ENCODE measurements at regions not wholly inside any gene's neighbourhood (a gene's known extent, or its start where the extent isn't known, plus 50 kb on each side); places are given as distances from the start of the nearest gene placed in this dataset.
"Not testable (repeated sequence)": the region's sequence is repeated elsewhere in the genome, so short reads cannot be mapped to it uniquely, and the experiment has no call there.

DNA sequence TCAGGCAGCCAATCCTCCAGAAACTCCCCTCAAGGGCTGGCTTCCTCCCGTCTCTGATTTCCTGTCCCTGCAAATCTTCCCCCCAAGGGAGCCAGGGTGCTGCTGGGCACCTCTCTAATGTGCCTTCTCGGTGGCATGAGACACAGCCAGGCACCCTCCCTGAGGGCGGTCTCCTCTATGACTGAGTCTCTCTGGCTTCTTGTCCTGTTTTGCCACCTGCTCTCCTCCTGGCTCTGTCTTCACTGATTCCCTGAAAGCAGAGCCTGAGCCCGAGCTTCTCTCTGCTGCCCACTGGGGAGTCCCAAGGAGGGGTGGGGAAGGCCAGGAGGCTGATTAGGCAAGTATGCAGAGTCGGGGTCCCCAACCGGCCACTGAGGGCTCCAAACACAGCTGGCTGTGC lies 60.4 kb upstream of the INSIG1 start:
- DNase-seq: no peak
- no peaks in the 10 kb centered on the region for H3K9me3 ChIP-seq (ENCODE audit: insufficient read depth, low read depth)
- TF ChIP-seq, protein P1, sequence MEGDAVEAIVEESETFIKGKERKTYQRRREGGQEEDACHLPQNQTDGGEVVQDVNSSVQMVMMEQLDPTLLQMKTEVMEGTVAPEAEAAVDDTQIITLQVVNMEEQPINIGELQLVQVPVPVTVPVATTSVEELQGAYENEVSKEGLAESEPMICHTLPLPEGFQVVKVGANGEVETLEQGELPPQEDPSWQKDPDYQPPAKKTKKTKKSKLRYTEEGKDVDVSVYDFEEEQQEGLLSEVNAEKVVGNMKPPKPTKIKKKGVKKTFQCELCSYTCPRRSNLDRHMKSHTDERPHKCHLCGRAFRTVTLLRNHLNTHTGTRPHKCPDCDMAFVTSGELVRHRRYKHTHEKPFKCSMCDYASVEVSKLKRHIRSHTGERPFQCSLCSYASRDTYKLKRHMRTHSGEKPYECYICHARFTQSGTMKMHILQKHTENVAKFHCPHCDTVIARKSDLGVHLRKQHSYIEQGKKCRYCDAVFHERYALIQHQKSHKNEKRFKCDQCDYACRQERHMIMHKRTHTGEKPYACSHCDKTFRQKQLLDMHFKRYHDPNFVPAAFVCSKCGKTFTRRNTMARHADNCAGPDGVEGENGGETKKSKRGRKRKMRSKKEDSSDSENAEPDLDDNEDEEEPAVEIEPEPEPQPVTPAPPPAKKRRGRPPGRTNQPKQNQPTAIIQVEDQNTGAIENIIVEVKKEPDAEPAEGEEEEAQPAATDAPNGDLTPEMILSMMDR (conservative IDR thresholded peaks at IDR 0.05): no peak
- TF ChIP-seq EZH2 (IDR thresholded peaks at IDR 0.05; ENCODE audit: low read depth): no peak
- no TSS peak for BruUV-seq (replicated peaks)
- no peak overlapping the region for H2AFZ ChIP-seq
- no peaks in the 10 kb centered on the region for H3K36me3 ChIP-seq (ENCODE audit: low read depth)
- H3F3A ChIP-seq (ENCODE audit: insufficient read depth, low read depth): peaks cover 13% of the 10 kb centered on the region
- H4K20me1 ChIP-seq (ENCODE audit: insufficient read depth): no peaks in the 10 kb centered on the region
- CTCF ChIA-PET: no interaction called here
- peaks cover 29% of the 10 kb centered on the region for H3K4me1 ChIP-seq (replicated peaks; ENCODE audit: insufficient read depth)
- H3K9me2 ChIP-seq (ENCODE audit: insufficient read depth): no peaks in the 10 kb centered on the region
- intact Hi-C loops (cut with micrococcal nuclease; ENCODE audit: unreplicated experiment): no loop called here
- no peak overlapping the region for H3K4me3 ChIP-seq
- no peaks in the 10 kb centered on the region for H3K79me2 ChIP-seq (ENCODE audit: low read depth)
- H3K27ac ChIP-seq: no peak overlapping the region
- H3K4me2 ChIP-seq: no peak overlapping the region
- POLR2A ChIA-PET (ENCODE audit: unreplicated experiment): no interaction called here
- 0 out of 2 replicates have a peak, but pooled peaks cover 1% of the 10 kb centered on the region for H3K27me3 ChIP-seq (ENCODE audit: insufficient read depth, low read depth)

DNA sequence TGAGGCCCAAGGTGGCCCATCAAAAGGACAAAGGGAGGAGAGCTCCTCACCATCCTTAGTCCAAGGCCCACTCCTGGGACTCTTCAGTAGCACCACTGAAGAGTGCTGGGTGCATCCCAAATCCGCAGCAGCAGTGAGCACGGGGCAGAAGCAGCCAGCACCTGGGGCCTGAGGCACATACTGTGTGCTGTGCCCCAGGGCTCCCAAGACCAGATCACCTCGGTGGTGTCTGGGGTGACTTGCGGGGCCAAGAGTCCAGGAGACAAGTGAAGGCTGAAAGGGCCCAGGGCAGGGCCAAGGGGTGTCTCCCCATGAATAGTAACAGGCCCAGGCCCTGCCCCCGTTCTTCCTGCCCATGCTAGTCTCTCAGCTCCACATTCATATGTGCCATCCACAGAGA lies 59.9 kb upstream of the INSIG1 start:
- ChIA-PET CTCF (no interaction called here), POLR2A (ENCODE audit: unreplicated experiment) (no interaction called here)
- Histone ChIP-seq H3K27ac (no peak overlapping the region), H4K20me1 (ENCODE audit: insufficient read depth) (no peaks in the 10 kb centered on the region), H3K79me2 (ENCODE audit: low read depth) (no peaks in the 10 kb centered on the region), H3K4me3 (no peak overlapping the region), H3K4me1 (replicated peaks; ENCODE audit: insufficient read depth) (peaks cover 29% of the 10 kb centered on the region), H3K36me3 (ENCODE audit: low read depth) (no peaks in the 10 kb centered on the region), H3K4me2 (no peak overlapping the region), H3K9me2 (ENCODE audit: insufficient read depth) (no peaks in the 10 kb centered on the region), H3K27me3 (ENCODE audit: insufficient read depth, low read depth) (peaks cover 6% of the 10 kb centered on the region; the same call in 1 of the 2 replicates), H2AFZ (no peak overlapping the region), H3F3A (ENCODE audit: insufficient read depth, low read depth) (peaks cover 13% of the 10 kb centered on the region), H3K9me3 (ENCODE audit: insufficient read depth, low read depth) (no peaks in the 10 kb centered on the region)
- TF ChIP-seq, protein P1 (conservative IDR thresholded peaks at IDR 0.05): no peak
- TF ChIP-seq EZH2 (IDR thresholded peaks at IDR 0.05; ENCODE audit: low read depth): no peak
- no peak for DNase-seq
- no TSS peak for BruUV-seq (replicated peaks)
- intact Hi-C loops (cut with micrococcal nuclease; ENCODE audit: unreplicated experiment): no loop called here

DNA sequence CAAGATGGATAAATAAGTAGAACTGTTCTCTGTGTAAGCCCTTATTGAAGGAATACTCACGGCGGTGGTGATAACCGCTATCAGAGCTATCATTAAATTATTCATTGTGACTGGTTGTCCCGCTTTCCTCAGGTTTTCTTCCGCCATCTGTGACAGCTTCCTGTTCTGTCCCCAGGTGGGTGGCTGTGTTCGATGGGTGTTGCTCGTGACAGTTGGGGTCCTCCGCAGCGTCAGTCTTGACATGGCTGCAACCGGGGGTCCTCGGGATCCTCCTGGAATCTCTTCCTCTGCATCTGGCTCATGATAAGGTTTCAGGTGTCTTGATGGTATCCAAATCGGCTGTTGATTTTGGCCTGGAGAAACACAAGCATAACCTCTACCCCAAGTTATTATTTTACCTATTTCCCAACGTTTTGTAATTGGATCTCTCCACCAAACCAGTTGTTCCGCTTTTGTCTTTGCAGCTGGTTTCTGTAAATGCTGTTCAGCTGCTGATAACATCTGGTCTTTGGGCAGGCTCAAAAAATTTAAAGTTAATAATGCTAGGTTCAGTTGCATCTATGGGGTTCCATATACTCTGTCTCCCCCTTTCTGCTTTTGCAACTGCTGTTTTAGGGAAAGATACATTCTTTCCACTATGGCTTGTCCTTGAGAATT lies 58.1 kb upstream of the INSIG1 start:
- not testable (repeated sequence) for H2AFZ ChIP-seq; H4K20me1 ChIP-seq (ENCODE audit: insufficient read depth); H3K9me3 ChIP-seq (ENCODE audit: insufficient read depth, low read depth); BruUV-seq (replicated peaks); H3K36me3 ChIP-seq (ENCODE audit: low read depth); H3K9me2 ChIP-seq (ENCODE audit: insufficient read depth); H3K79me2 ChIP-seq (ENCODE audit: low read depth)
- intact Hi-C loops (cut with micrococcal nuclease; ENCODE audit: unreplicated experiment): loop anchor here (1.0 kb wide), 1 partner anchor 58 kb away; the partner anchor contains the start of gene INSIG1
- Histone ChIP-seq H3F3A (ENCODE audit: insufficient read depth, low read depth) (peaks cover 13% of the 10 kb centered on the region), H3K27ac (peak overlapping the region; percentile 18; the same call in 1 of the 2 replicates), H3K4me3 (peak overlapping the region; percentile 34; the same call in 1 of the 2 replicates), H3K27me3 (ENCODE audit: insufficient read depth, low read depth) (peaks cover 19% of the 10 kb centered on the region; the same call in 1 of the 2 replicates), H3K4me1 (replicated peaks; ENCODE audit: insufficient read depth) (peaks cover 29% of the 10 kb centered on the region), H3K4me2 (peak overlapping the region; percentile 75)
- peak; percentile 61 to 93 for DNase-seq
- ChIA-PET CTCF (interaction anchor here (1.6 kb wide), 1 partner anchor 50 kb away, joined by 3 read pairs; no protein-coding TSS in a partner anchor), POLR2A (ENCODE audit: unreplicated experiment) (interaction anchor here (0.6 to 0.7 kb wide), 2 partner anchors 9 to 58 kb away, joined by 3 to 4 read pairs; partner anchors contain the start of gene INSIG1)
